SK-N-DZ (cell line): ENCODE measurements at regions not wholly inside any gene's neighbourhood (a gene's known extent, or its start where the extent isn't known, plus 50 kb on each side); places are given as distances from the start of the nearest gene placed in this dataset.
"Not testable (repeated sequence)": the region's sequence is repeated elsewhere in the genome, so short reads cannot be mapped to it uniquely, and the experiment has no call there.

Experiments
- DNase-seq: peaks from one replicate; pipeline ENCODE4 v3.0.0-alpha.2; 2015; ENCODE audit warnings: low spot score

- no peak for DNase-seq
Measured at GRCh38 chr20:53891306-53891894, 179.0 kb downstream of the BCAS1 start.

GRCh38 chr20:53890443-53891305 is 179.7 kb downstream of the BCAS1 start:
- no peak for DNase-seq

GRCh38 chr20:53889411-53890148 is 180.8 kb downstream of the BCAS1 start:
- DNase-seq, result no peak

GRCh38 chr20:53888951-53889350 is 181.4 kb downstream of the BCAS1 start:
- DNase-seq, result no peak

GRCh38 chr20:53888510-53888909 is 181.9 kb downstream of the BCAS1 start:
- no peak for DNase-seq

- DNase-seq, result no peak
Measured at GRCh38 chr20:53887973-53888372, 182.4 kb downstream of the BCAS1 start.

- no peak for DNase-seq
Measured at GRCh38 chr20:53884859-53885541, 185.4 kb downstream of the BCAS1 start.

- no peak for DNase-seq
Measured at GRCh38 chr20:53883098-53883911, 187.1 kb downstream of the BCAS1 start.

GRCh38 chr20:53882438-53882986 is 187.9 kb downstream of the BCAS1 start:
- DNase-seq, result not testable (repeated sequence)

- no peak for DNase-seq
Measured at GRCh38 chr20:53881362-53881761, 189.0 kb downstream of the BCAS1 start.

- DNase-seq, result no peak
Measured at GRCh38 chr20:53880108-53880641, 190.2 kb downstream of the BCAS1 start.

- no peak for DNase-seq
Measured at GRCh38 chr20:53879048-53879684, 191.2 kb downstream of the BCAS1 start.

- no peak for DNase-seq
Measured at GRCh38 chr20:53878262-53879047, 191.9 kb downstream of the BCAS1 start.

GRCh38 chr20:53876956-53877355 is 193.4 kb downstream of the BCAS1 start:
- DNase-seq, result no peak

- DNase-seq, result no peak
Measured at GRCh38 chr20:53876470-53876869, 193.9 kb downstream of the BCAS1 start.

GRCh38 chr20:53875452-53875851 is 194.9 kb downstream of the BCAS1 start:
- no peak for DNase-seq

- no peak for DNase-seq
Measured at GRCh38 chr20:53874706-53875105, 195.7 kb downstream of the BCAS1 start.

GRCh38 chr20:53874104-53874503 is 196.3 kb downstream of the BCAS1 start:
- no peak for DNase-seq

GRCh38 chr20:53873230-53873604 is 197.2 kb downstream of the BCAS1 start:
- DNase-seq, result no peak
